ENCODE measurements at regions not wholly inside any gene's neighbourhood (a gene's known extent, or its start where the extent isn't known, plus 50 kb on each side); places are given as distances from the start of the nearest gene placed in this dataset.

- TF ChIP-seq ASH2L (IDR thresholded peaks at IDR 0.05; ENCODE audit: borderline replicate concordance, low read depth) (no peak), POLR2AphosphoS5 (IDR thresholded peaks at IDR 0.05; ENCODE audit: low read length) (no peak), CTCF (IDR thresholded peaks at IDR 0.05 in 2 of 3, conservative IDR thresholded peaks at IDR 0.05 in 1 of 3; ENCODE audit: control insufficient read depth in 2 of 3, extremely low read depth in 1 of 3, insufficient read depth in 1 of 3, low read depth in 3 of 3, low read length in 3 of 3) (no peak)
Observed at GRCh38 chr3:188021502-188022040, 132.4 kb upstream of the LPP start.
